GM21447 (cell line): ENCODE measurements at regions not wholly inside any gene's neighbourhood (a gene's known extent, or its start where the extent isn't known, plus 50 kb on each side); places are given as distances from the start of the nearest gene placed in this dataset.

Source experiments
- ATAC-seq: cut with Tn5 transposase; IDR thresholded peaks from one replicate; pipeline ENCODE4 v1.9.1; 2021; ENCODE audit not compliant: unreplicated experiment

DNA sequence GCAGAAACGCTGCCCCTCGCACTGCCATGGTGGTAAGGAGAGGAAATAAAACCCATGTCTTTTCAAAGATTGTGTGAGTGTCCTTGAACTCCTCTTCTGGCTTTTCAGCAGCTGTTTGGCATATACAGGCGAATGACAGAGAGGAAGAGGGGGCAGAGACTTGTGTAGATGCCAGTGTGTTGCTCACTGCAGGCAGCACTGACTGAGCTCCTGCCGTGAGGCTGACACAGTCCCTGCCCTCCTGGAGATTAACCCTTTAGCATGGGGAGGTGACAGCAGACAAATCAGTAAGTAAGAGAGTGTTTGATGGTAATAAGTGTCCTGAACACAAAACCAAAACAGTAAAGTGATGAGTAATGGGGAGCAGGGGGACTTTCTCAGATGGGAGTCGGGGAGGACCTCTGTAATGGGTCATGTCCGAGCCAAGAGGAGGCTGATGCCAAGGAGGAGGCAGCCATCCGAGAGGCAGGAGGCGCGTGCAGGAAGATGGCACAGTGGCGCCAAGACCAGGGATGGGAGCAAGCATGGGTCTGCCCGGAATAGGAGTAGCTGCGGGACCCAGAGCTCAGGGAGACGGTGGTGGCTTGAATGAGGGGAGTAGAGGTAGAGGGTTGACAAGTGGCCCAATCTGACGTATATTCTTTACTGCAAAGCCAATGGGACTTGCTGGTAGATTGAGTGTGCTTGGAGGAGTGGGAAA, 182.2 kb downstream of the FOXO1 start:
- ATAC-seq = no peak

DNA sequence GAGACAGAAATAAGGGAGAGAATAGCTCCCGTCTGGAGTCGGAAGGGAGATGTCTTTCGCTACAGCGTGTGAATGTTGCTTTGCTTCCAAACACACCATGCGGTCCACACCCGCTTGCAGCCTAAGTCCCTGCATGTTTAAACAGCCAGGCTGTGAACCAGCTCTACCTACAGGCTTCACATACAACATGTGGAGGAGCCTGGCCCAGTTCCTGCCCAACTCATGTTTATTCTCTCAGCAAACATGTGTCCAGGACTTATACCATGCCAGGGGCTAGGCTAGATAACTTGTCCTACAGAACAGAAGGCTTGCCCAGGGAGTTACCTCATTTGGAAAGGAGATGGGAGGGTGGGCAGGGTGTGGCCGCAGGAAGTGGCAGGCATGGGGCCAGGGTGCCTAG, 181.5 kb downstream of the FOXO1 start:
- no peak for ATAC-seq

- ATAC-seq = no peak
These were observed 180.6 kb downstream of the FOXO1 start for GRCh38 chr13:40485611-40486517.

- no peak for ATAC-seq
These were observed 179.8 kb downstream of the FOXO1 start for GRCh38 chr13:40486518-40487163.

DNA sequence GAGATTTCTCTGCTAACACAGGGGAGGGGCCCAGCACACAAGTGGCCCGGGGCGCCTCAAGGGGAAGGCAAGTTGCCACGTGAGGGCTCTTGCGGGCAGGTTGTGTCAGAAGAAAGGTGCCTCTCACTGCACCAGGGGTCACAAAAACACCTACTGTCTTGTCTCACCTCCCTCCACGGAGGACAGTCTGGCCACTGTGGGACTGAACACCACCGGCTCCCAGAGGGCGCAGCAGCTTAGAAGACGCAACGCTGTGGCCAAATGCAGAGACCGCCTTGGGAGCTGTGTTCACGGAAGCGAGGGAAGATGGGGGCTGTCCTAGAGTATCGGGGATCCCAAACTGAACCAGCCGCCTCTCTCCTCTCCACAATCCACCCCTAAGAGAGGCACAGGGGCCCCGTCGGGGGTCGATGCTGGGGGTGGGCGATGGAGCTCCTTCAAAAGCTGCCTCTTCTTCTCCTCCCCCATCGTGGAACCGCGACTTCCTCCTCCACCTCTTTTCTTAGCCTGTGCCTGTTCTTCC, 177.5 kb downstream of the FOXO1 start:
- no peak for ATAC-seq

DNA sequence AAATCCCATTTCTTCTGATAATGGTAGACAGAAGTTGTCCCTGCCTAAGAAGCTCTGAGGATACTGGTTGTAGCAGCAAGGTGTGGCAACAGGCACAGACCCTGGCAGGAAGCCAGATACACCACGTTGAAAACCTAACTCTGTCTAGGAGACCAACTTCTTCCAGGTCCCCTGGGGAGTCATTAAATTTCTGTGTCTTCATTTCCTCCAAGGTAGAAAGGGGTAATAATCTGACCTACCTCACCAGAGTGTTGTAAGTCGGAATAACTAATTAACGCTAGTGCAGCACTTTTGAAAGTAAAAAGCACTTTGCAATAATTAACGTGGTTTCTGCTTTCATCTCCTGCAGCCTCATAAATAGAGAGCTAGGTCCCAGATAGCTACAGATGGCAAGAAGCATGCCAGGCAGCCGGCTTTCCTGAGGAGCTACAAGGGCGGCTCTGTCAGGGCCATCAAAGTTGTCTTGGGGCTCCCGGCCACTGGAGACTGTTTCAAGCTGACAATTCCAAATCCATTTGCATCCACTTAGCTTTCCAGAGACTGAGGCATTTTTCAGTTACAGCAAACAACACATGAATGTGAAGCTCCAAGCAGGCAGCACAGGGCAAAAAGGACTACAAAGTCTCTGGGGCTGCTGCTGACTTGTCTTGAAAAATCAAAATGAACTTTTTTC, 176.2 kb downstream of the FOXO1 start:
- ATAC-seq = no peak

DNA sequence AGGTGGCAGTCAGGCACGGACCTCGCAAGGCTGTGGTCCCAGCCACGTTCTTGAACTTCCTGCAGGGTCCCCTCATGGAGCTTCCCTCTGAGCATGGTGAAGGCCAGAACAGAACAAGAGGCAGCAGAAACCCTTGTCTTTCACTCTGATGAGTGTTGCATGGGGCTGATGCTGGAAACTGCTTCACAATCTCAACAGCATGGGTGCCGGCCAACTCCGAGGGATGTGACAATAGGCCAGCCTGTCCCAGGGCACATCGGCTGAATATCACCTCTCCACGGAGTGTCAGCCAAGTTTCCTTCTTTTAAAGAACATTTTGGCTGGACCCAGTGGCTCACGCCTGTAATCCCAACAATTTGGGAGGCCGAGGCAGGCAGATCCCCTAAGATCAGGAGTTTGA, 173.9 kb downstream of the FOXO1 start:
- no peak for ATAC-seq

DNA sequence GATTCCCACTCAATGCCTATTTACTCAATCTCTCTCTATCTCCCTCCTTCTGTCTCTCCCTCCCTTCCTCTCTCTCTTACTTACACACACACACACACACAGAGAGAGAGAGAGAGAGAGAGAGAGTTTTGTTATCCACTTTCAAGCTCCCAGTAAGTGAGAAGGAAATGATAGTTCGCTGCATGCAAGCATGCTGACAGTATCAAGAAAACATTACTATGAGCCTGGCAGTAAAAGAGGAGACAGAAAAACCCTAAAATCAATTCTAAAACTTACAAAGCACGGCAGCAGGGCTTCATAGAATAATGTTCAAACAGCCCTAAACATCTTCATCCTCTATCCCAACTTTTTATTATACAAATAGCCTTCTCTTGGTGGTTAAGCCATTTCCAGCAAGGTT, 171.9 kb downstream of the FOXO1 start:
- no peak for ATAC-seq

GRCh38 chr13:40494946-40495620, 171.4 kb downstream of the FOXO1 start:
- no peak for ATAC-seq

- ATAC-seq = no peak
These were observed 170.8 kb downstream of the FOXO1 start for GRCh38 chr13:40495621-40496001.

- no peak for ATAC-seq
These were observed 170.2 kb downstream of the FOXO1 start for GRCh38 chr13:40496035-40496810.

DNA sequence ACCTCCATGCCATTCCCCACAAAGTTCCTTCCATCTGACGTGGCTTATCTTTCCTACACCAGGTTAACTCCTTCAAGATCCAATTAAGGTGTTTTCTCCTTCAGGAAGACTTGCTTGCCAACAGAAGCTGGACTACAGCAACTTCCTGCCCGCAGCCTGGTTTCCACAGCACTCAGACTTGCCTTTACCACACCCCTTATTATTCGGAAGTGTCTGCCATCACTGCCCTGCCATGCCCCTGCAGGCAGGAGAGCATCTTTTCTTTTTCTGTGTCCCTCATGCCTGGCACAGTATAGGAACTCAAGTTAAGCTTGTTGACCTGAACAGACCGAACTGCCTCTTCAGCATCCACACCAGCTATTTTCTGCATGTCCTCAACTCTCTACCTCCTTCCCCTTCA, 168.0 kb downstream of the FOXO1 start:
- no peak for ATAC-seq

- no peak for ATAC-seq
These were observed 164.2 kb downstream of the FOXO1 start for GRCh38 chr13:40502236-40502635.

- ATAC-seq = no peak
These were observed 163.4 kb downstream of the FOXO1 start for GRCh38 chr13:40503011-40503410.

- no peak for ATAC-seq
These were observed 162.4 kb downstream of the FOXO1 start for GRCh38 chr13:40503966-40504591.

DNA sequence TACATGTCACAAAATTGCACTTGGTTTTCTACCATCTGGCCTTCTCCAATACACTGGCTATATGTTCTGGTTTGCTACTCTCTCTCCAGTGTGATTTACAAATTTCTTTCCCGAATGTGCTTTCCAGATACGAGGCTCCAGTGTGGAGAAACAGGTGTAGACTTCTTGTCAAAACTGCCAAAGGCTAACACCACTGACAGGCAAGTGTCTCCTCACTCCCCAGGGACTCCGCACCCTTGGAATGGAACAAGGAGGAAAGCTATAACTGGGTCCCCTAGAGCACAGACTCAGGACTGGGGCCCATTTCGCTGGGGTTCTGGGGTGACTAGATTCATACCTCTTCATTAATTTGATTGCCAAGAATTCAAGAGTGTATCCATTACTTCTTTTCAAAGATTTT, 161.8 kb downstream of the FOXO1 start:
- no peak for ATAC-seq

GRCh38 chr13:40505196-40505595, 161.2 kb downstream of the FOXO1 start:
- ATAC-seq = no peak
